ENCODE measurements at regions not wholly inside any gene's neighbourhood (a gene's known extent, or its start where the extent isn't known, plus 50 kb on each side); places are given as distances from the start of the nearest gene placed in this dataset.

GRCh38 chr20:60213126-60213893 is 255.1 kb downstream of the CDH26 start:
- no peak for DNase-seq (ENCODE audit: low read depth)

GRCh38 chr20:60214901-60215815 is 256.9 kb downstream of the CDH26 start:
- DNase-seq (ENCODE audit: low read depth) = no peak

- no peak for DNase-seq (ENCODE audit: low read depth)
Measured at GRCh38 chr20:60215816-60216730, 257.9 kb downstream of the CDH26 start.

GRCh38 chr20:60219231-60219630 is 261.0 kb downstream of the CDH26 start:
- no peak for DNase-seq (ENCODE audit: low read depth)

GRCh38 chr20:60219984-60220562 is 261.9 kb downstream of the CDH26 start:
- DNase-seq (ENCODE audit: low read depth) = no peak

- DNase-seq (ENCODE audit: low read depth) = no peak
Measured at GRCh38 chr20:60220706-60221105, 262.5 kb downstream of the CDH26 start.

- no peak for DNase-seq (ENCODE audit: low read depth)
Measured at GRCh38 chr20:60221593-60221992, 263.4 kb downstream of the CDH26 start.

GRCh38 chr20:60222497-60222896 is 264.3 kb downstream of the CDH26 start:
- DNase-seq (ENCODE audit: low read depth) = no peak

- no peak for DNase-seq (ENCODE audit: low read depth)
Measured at GRCh38 chr20:60223174-60223573, 265.0 kb downstream of the CDH26 start.

- DNase-seq (ENCODE audit: low read depth) = no peak
Measured at GRCh38 chr20:60224914-60225313, 266.7 kb downstream of the CDH26 start.

GRCh38 chr20:60228255-60228654 is 270.0 kb downstream of the CDH26 start:
- no peak for DNase-seq (ENCODE audit: low read depth)

GRCh38 chr20:60232380-60232779 is 274.2 kb downstream of the CDH26 start:
- DNase-seq (ENCODE audit: low read depth) = no peak

GRCh38 chr20:60233018-60233630 is 274.9 kb downstream of the CDH26 start:
- no peak for DNase-seq (ENCODE audit: low read depth)

- DNase-seq (ENCODE audit: low read depth) = no peak
Measured at GRCh38 chr20:60236613-60237012, 278.4 kb downstream of the CDH26 start.

- DNase-seq (ENCODE audit: low read depth) = no peak
Measured at GRCh38 chr20:60237981-60238380, 279.8 kb downstream of the CDH26 start.

GRCh38 chr20:60238992-60239660 is 280.9 kb downstream of the CDH26 start:
- no peak for DNase-seq (ENCODE audit: low read depth)

GRCh38 chr20:60239956-60240355 is 281.7 kb downstream of the CDH26 start:
- no peak for DNase-seq (ENCODE audit: low read depth)

- no peak for DNase-seq (ENCODE audit: low read depth)
Measured at GRCh38 chr20:60240415-60240814, 282.2 kb downstream of the CDH26 start.

- DNase-seq (ENCODE audit: low read depth) = no peak
Measured at GRCh38 chr20:60240986-60241385, 282.8 kb downstream of the CDH26 start.

- no peak for DNase-seq (ENCODE audit: low read depth)
Measured at GRCh38 chr20:60242836-60243505, 284.7 kb downstream of the CDH26 start.

Measured in T follicular helper cell (primary cell).